PC-9 (cell line): ENCODE measurements at regions not wholly inside any gene's neighbourhood (a gene's known extent, or its start where the extent isn't known, plus 50 kb on each side); places are given as distances from the start of the nearest gene placed in this dataset.

Experiments used
- BruUV-seq: library from RNA; stranded (reverse); fragments of 400-500 nt; replicated peaks from 2 replicates; lab custom pipeline; 2021; lab: Mats Ljungman, UMichigan
- CTCF ChIA-PET: fragments of 300-600 bp; sonication (Branson Sonifier 250); formaldehyde crosslinking; loops from one replicate; lab custom pipeline; 2022; ENCODE audit warnings: antibody characterized with exemption; lab: Charles Lee
- POLR2A ChIA-PET: fragments of 300-600 bp; sonication (Branson Sonifier 250); formaldehyde crosslinking; loops from one replicate; lab custom pipeline; 2022; ENCODE audit warnings: antibody characterized with exemption; ENCODE audit not compliant: unreplicated experiment; lab: Charles Lee
- DNase-seq, 2 experiments: peaks; one replicate each; pipeline versions ENCODE4 v3.0.0 to v3.0.0-alpha.2; 2015 to 2022; ENCODE audit warnings: mixed read lengths in 1 of 2
- H2AFZ ChIP-seq: fragments of 200-600 bp; sonication (generic); 2 replicates; pipeline ENCODE4 v1.8.1; 2017; ENCODE audit warnings: antibody characterized with exemption
- H3F3A ChIP-seq: fragments of 200-600 bp; sonication (generic); 2 replicates; pipeline ENCODE4 v1.8.1; 2017; ENCODE audit warnings: antibody characterized with exemption, mild to moderate bottlenecking, low read depth; ENCODE audit not compliant: insufficient read depth
- H3K27ac ChIP-seq: fragments of 200-600 bp; sonication (generic); 2 replicates; pipeline ENCODE4 v1.6.1; 2016; ENCODE audit warnings: mixed run types
- H3K27me3 ChIP-seq: fragments of 200-600 bp; sonication (generic); 2 replicates; pipeline ENCODE4 v1.6.1; 2016; ENCODE audit warnings: low read depth, mixed run types; ENCODE audit not compliant: insufficient read depth
- H3K36me3 ChIP-seq: fragments of 200-600 bp; sonication (generic); 2 replicates; pipeline ENCODE4 v1.6.1; 2016; ENCODE audit warnings: low read depth, mixed run types
- H3K4me1 ChIP-seq: fragments of 200-600 bp; sonication (generic); replicated peaks from 2 replicates; pipeline ENCODE4 v1.6.1; 2016; ENCODE audit warnings: mixed run types; ENCODE audit not compliant: insufficient read depth
- H3K4me2 ChIP-seq: fragments of 200-600 bp; sonication (generic); 2 replicates; pipeline ENCODE4 v1.6.1; 2017; ENCODE audit warnings: mixed run types
- H3K4me3 ChIP-seq: fragments of 200-600 bp; sonication (generic); 2 replicates; pipeline ENCODE4 v1.6.1; 2016; ENCODE audit warnings: mixed run types
- H3K79me2 ChIP-seq: fragments of 200-600 bp; sonication (generic); 2 replicates; pipeline ENCODE4 v1.6.1; 2017; ENCODE audit warnings: low read depth, mixed run types
- H3K9me2 ChIP-seq: fragments of 200-600 bp; sonication (generic); 2 replicates; pipeline ENCODE4 v1.8.1; 2017; ENCODE audit warnings: mild to moderate bottlenecking; ENCODE audit not compliant: insufficient read depth
- H3K9me3 ChIP-seq: fragments of 200-600 bp; sonication (generic); 2 replicates; pipeline ENCODE4 v1.8.1; 2016; ENCODE audit warnings: low read depth; ENCODE audit not compliant: insufficient read depth
- H4K20me1 ChIP-seq: fragments of 200-600 bp; sonication (generic); 2 replicates; pipeline ENCODE4 v1.8.1; 2017; ENCODE audit not compliant: insufficient read depth
- CTCF ChIP-seq: fragments of 200-600 bp; sonication (generic); conservative IDR thresholded peaks from 2 replicates; pipeline ENCODE4 v1.6.1; 2017; ENCODE audit warnings: mixed run types, antibody characterized with exemption, mild to moderate bottlenecking, moderate library complexity
- EZH2 ChIP-seq: fragments of 200-600 bp; sonication (generic); IDR thresholded peaks from 2 replicates; pipeline ENCODE4 v1.8.0; 2017; ENCODE audit warnings: antibody characterized with exemption, low read depth
- intact Hi-C: fragments of 100-400 bp; cut with micrococcal nuclease; formaldehyde crosslinking; loops from one replicate; pipeline ENCODE4 v1.10.0; 2022; ENCODE audit not compliant: unreplicated experiment

- Histone ChIP-seq H3K4me3 (no peak overlapping the region), H3K9me2 (no peaks in the 10 kb centered on the region), H3K27me3 (no peaks in the 10 kb centered on the region), H3K4me2 (peak overlapping the region; percentile 52), H3F3A (peaks cover 19% of the 10 kb centered on the region), H3K27ac (peak overlapping the region; percentile 87), H3K36me3 (peaks cover 5% of the 10 kb centered on the region; the same call in 1 of the 2 replicates), H2AFZ (no peak overlapping the region), H3K79me2 (no peaks in the 10 kb centered on the region), H3K4me1 (peaks cover 47% of the 10 kb centered on the region), H3K9me3 (peaks cover 16% of the 10 kb centered on the region; the same call in 1 of the 2 replicates), H4K20me1 (no peaks in the 10 kb centered on the region)
- no peak for TF ChIP-seq CTCF
- no peak for TF ChIP-seq EZH2
- BruUV-seq: no TSS peak
- intact Hi-C loops: loop anchor here (1.0 to 5.0 kb wide), 2 partner anchors 9 to 157 kb away; no protein-coding TSS in a partner anchor
- ChIA-PET CTCF (no interaction called here), POLR2A (interaction anchor here (0.7 kb wide), 1 partner anchor 1571 kb away, joined by 8 read pairs; no protein-coding TSS in a partner anchor)
- no peak for DNase-seq
Observed at GRCh38 chr7:50954245-50954644, 171.5 kb upstream of the GRB10 start.

- Histone ChIP-seq H2AFZ (peak overlapping the region; percentile 25; the same call in 1 of the 2 replicates), H3K36me3 (peaks cover 5% of the 10 kb centered on the region; the same call in 1 of the 2 replicates)
Observed at GRCh38 chr7:50953820-50954219, 171.1 kb upstream of the GRB10 start.

DNA sequence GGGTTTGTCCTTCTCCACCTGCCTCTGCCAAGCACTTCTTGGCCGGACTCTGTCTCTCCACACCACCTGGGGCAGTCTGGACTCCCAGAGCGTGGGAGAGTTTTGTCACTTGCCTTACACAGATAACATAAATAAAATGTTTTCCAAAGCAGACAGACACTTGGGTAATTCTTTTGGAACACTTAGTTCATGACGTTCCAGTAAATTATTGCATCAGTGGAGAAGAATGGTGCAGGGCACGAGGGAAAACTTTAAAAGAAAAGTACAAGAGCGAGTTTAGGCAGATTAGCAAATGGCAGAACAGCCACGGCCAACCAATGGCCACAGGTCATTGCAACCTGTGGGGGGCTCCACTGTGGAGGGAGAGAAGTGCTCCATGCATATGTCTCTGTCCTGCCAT is 170.6 kb upstream of the GRB10 start:
- DNase-seq: no peak
- CTCF ChIA-PET: no interaction called here
- Histone ChIP-seq H3K9me2 (no peaks in the 10 kb centered on the region), H2AFZ (peak overlapping the region; percentile 25; the same call in 1 of the 2 replicates), H3F3A (peaks cover 19% of the 10 kb centered on the region), H3K4me2 (peak overlapping the region; percentile 52), H4K20me1 (no peaks in the 10 kb centered on the region), H3K4me1 (peaks cover 45% of the 10 kb centered on the region), H3K9me3 (peaks cover 19% of the 10 kb centered on the region; the same call in 1 of the 2 replicates), H3K4me3 (no peak overlapping the region), H3K79me2 (no peaks in the 10 kb centered on the region), H3K27ac (peak overlapping the region; percentile 87), H3K27me3 (no peaks in the 10 kb centered on the region), H3K36me3 (peaks cover 5% of the 10 kb centered on the region; the same call in 1 of the 2 replicates)
- POLR2A ChIA-PET: no interaction called here
- BruUV-seq: no TSS peak
- intact Hi-C loops: loop anchor here (5.0 kb wide), 1 partner anchor 156 kb away; no protein-coding TSS in a partner anchor
- no peak for TF ChIP-seq CTCF
- TF ChIP-seq EZH2: no peak

More at GRCh38 chr7:50953820-50954219, 171.1 kb upstream of the GRB10 start:
- TF ChIP-seq CTCF (no peak), EZH2 (no peak)
- Histone ChIP-seq H3K4me3 (no peak overlapping the region), H3K27me3 (no peaks in the 10 kb centered on the region), H4K20me1 (no peaks in the 10 kb centered on the region), H3K4me1 (peaks cover 47% of the 10 kb centered on the region), H3F3A (peaks cover 19% of the 10 kb centered on the region), H3K27ac (peak overlapping the region; percentile 87), H3K9me3 (peaks cover 19% of the 10 kb centered on the region; the same call in 1 of the 2 replicates), H3K9me2 (no peaks in the 10 kb centered on the region), H3K4me2 (peak overlapping the region; percentile 52), H3K79me2 (no peaks in the 10 kb centered on the region)
- no TSS peak for BruUV-seq
- peak; percentile 80 to 97 for DNase-seq
- intact Hi-C loops: loop anchor here (1.0 to 5.0 kb wide), 2 partner anchors 9 to 157 kb away; no protein-coding TSS in a partner anchor
- POLR2A ChIA-PET: interaction anchor here (0.7 kb wide), 1 partner anchor 1572 kb away, joined by 8 read pairs; no protein-coding TSS in a partner anchor
- CTCF ChIA-PET: no interaction called here
